ENCODE measurements at regions not wholly inside any gene's neighbourhood (a gene's known extent, or its start where the extent isn't known, plus 50 kb on each side); places are given as distances from the start of the nearest gene placed in this dataset.

GRCh38 chr9:109585796-109586195 lies 87.7 kb upstream of the PTPN3 start:
- TF ChIP-seq CTCF (IDR thresholded peaks at IDR 0.05) (no peak), POLR2A (IDR thresholded peaks at IDR 0.05) (no peak)
